ENCODE measurements at regions not wholly inside any gene's neighbourhood (a gene's known extent, or its start where the extent isn't known, plus 50 kb on each side); places are given as distances from the start of the nearest gene placed in this dataset.

GRCh38 chr6:14530385-14530784 lies 412.8 kb downstream of the CD83 start:
- TF ChIP-seq CTCF (IDR thresholded peaks at IDR 0.05; ENCODE audit: insufficient read depth, low read length) (no peak), POLR2AphosphoS5 (IDR thresholded peaks at IDR 0.05; ENCODE audit: low read depth) (no peak)

Measured in HL-60 (cell line).